ENCODE measurements at regions not wholly inside any gene's neighbourhood (a gene's known extent, or its start where the extent isn't known, plus 50 kb on each side); places are given as distances from the start of the nearest gene placed in this dataset.

GRCh38 chr18:53752781-53753367, 471.6 kb downstream of the MBD2 start:
- no peak for TF ChIP-seq CTCF (IDR thresholded peaks at IDR 0.05; ENCODE audit: insufficient read depth, low read length, poor library complexity, severe bottlenecking)
- no peak for TF ChIP-seq EZH2phosphoT487 (conservative IDR thresholded peaks at IDR 0.05; ENCODE audit: low read length)
- Histone ChIP-seq H3F3A (ENCODE audit: insufficient read depth) (no peaks in the 10 kb centered on the region), H3K27me3 (ENCODE audit: low read length) (0 out of 2 replicates have a peak, but pooled peaks cover 2% of the 10 kb centered on the region), H3K4me3 (ENCODE audit: insufficient read depth, low read length, poor library complexity, severe bottlenecking) (no peak overlapping the region), H3K9ac (ENCODE audit: low read length) (no peak overlapping the region), H2AFZ (ENCODE audit: low read depth, low read length, severe bottlenecking) (no peak overlapping the region), H4K20me1 (ENCODE audit: low read depth, low read length) (no peaks in the 10 kb centered on the region; the same call in 1 of the 2 replicates), H3K36me3 (ENCODE audit: low read length) (no peaks in the 10 kb centered on the region), H3K27ac (ENCODE audit: low read depth, low read length) (no peak overlapping the region), H3K9me2 (replicated peaks; ENCODE audit: insufficient read depth, low read length) (no peaks in the 10 kb centered on the region), H3K79me2 (ENCODE audit: insufficient read depth, low read length) (no peaks in the 10 kb centered on the region), H3K4me2 (ENCODE audit: low read depth, low read length, poor library complexity, severe bottlenecking) (no peak overlapping the region), H3K9me3 (ENCODE audit: insufficient read depth, low read length) (no peaks in the 10 kb centered on the region)

GRCh38 chr18:53749766-53750165, 474.7 kb downstream of the MBD2 start:
- TF ChIP-seq CTCF (IDR thresholded peaks at IDR 0.05; ENCODE audit: insufficient read depth, low read length, poor library complexity, severe bottlenecking), result no peak
- no peak for TF ChIP-seq EZH2phosphoT487 (conservative IDR thresholded peaks at IDR 0.05; ENCODE audit: low read length)
- Histone ChIP-seq H2AFZ (ENCODE audit: low read depth, low read length, severe bottlenecking) (no peak overlapping the region), H3K9me2 (replicated peaks; ENCODE audit: insufficient read depth, low read length) (no peaks in the 10 kb centered on the region), H3K27ac (ENCODE audit: low read depth, low read length) (no peak overlapping the region), H3K4me3 (ENCODE audit: insufficient read depth, low read length, poor library complexity, severe bottlenecking) (no peak overlapping the region), H3K4me2 (ENCODE audit: low read depth, low read length, poor library complexity, severe bottlenecking) (no peak overlapping the region), H3K9me3 (ENCODE audit: insufficient read depth, low read length) (no peaks in the 10 kb centered on the region), H4K20me1 (ENCODE audit: low read depth, low read length) (no peaks in the 10 kb centered on the region; the same call in 1 of the 2 replicates), H3K79me2 (ENCODE audit: insufficient read depth, low read length) (no peaks in the 10 kb centered on the region), H3F3A (ENCODE audit: insufficient read depth) (no peaks in the 10 kb centered on the region), H3K27me3 (ENCODE audit: low read length) (0 out of 2 replicates have a peak, but pooled peaks cover 2% of the 10 kb centered on the region), H3K9ac (ENCODE audit: low read length) (no peak overlapping the region), H3K36me3 (ENCODE audit: low read length) (no peaks in the 10 kb centered on the region)

- Histone ChIP-seq H2AFZ (ENCODE audit: low read depth, low read length, severe bottlenecking) (no peak overlapping the region), H3K27ac (ENCODE audit: low read depth, low read length) (no peak overlapping the region), H3K9me3 (ENCODE audit: insufficient read depth, low read length) (no peaks in the 10 kb centered on the region), H3K36me3 (ENCODE audit: low read length) (no peaks in the 10 kb centered on the region), H3F3A (ENCODE audit: insufficient read depth) (no peaks in the 10 kb centered on the region), H3K9ac (ENCODE audit: low read length) (no peak overlapping the region), H4K20me1 (ENCODE audit: low read depth, low read length) (no peaks in the 10 kb centered on the region; the same call in 1 of the 2 replicates), H3K9me2 (replicated peaks; ENCODE audit: insufficient read depth, low read length) (no peaks in the 10 kb centered on the region), H3K79me2 (ENCODE audit: insufficient read depth, low read length) (no peaks in the 10 kb centered on the region), H3K4me3 (ENCODE audit: insufficient read depth, low read length, poor library complexity, severe bottlenecking) (no peak overlapping the region), H3K27me3 (ENCODE audit: low read length) (0 out of 2 replicates have a peak, but pooled peaks cover 2% of the 10 kb centered on the region), H3K4me2 (ENCODE audit: low read depth, low read length, poor library complexity, severe bottlenecking) (no peak overlapping the region)
- TF ChIP-seq EZH2phosphoT487 (conservative IDR thresholded peaks at IDR 0.05; ENCODE audit: low read length) (no peak), CTCF (IDR thresholded peaks at IDR 0.05; ENCODE audit: insufficient read depth, low read length, poor library complexity, severe bottlenecking) (no peak)
Measured at GRCh38 chr18:53747663-53748160, 476.8 kb downstream of the MBD2 start.

Measured in SU-DHL-6 (cell line).